GM21529 (cell line): ENCODE measurements at regions not wholly inside any gene's neighbourhood (a gene's known extent, or its start where the extent isn't known, plus 50 kb on each side); places are given as distances from the start of the nearest gene placed in this dataset.

Source experiments
- ATAC-seq: cut with Tn5 transposase; IDR thresholded peaks from one replicate; pipeline ENCODE4 v1.9.1; 2021; ENCODE audit not compliant: unreplicated experiment

DNA sequence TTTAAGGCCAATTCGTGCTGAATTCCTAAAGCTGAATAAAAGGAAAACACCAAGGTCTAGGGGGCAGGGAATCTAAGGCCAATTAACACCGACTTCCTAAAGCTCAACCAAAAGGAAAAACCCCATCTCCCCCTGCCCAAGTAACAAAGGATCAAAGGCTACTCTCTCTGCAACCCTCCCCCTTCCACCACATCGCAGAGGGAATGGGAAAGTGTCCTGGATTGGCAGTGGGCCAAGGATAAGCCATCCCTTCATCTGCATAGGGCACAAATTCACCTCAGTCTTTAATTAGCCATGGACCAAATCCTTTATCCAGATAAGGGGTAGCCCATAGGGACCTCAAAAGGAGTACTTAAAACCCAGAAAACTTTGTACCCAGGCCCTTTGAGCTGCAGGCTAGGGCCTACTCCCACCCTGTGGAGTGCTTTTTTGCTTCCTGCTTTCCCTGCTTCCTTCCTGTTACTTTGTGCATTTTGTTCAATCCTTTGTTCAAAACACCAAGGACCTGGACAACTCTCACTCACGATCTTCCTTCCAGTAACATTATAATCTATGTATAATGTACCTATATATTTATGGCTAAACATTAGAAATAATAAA is 2119.8 kb upstream of the CELF4 start:
- ATAC-seq = no peak

DNA sequence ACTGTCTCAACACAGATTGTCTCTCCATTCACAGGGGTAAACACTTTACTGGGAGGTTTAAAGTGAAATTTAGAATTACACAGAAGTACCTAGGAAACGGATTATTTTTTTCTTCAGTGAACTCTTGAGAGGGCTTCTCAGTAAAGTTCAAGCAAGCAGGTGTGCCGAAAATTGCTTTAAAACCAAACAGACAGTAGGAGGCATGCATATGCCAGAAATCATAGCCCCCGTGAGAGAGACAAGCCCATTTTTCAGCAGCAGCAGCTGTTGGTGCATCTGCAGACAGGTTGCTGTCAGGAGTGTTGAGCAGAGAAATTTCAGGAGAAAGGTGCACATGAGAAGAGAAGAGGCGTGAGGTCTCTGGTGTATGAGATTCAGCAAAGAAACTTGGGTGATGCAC is 2115.5 kb upstream of the CELF4 start:
- ATAC-seq = no peak

DNA sequence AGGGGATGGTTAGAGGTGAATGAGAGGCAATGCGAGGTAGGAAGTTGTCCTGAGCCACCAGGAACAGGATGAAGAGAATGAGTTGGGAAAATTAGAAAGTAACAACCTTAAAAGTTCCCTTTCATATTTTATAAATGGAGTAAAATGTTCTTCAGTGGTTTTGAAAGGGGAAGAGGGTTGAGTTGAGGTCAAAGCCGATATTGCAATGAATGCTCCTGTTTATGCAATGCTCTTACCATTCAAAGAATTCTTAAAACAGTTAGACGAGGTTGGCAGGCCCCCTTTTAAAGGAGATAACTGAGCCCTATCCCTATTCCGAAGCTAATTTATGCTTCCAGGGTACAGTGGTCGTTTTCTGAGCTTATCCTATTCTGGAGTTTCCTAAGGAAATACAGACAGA is 2110.3 kb upstream of the CELF4 start:
- ATAC-seq = no peak

DNA sequence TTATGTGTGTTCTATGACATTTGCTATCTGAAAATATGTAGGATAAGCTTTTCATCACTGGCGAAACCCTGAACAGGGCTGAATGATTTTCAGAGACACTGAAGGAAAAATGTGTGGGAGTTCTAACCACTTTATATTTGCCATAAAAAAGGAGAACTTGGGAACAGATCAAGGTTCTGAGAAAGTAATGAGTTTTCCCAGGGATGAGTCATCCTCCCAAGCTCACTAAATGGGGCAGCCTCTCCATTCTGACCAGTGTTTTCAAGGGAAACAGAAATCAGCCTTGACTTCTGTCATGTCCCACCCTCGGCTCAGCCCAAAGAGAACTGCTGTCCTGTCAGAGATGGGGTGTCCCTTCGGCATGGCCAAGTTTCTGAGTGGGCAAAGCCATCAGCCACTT is 2109.8 kb upstream of the CELF4 start:
- no peak for ATAC-seq

DNA sequence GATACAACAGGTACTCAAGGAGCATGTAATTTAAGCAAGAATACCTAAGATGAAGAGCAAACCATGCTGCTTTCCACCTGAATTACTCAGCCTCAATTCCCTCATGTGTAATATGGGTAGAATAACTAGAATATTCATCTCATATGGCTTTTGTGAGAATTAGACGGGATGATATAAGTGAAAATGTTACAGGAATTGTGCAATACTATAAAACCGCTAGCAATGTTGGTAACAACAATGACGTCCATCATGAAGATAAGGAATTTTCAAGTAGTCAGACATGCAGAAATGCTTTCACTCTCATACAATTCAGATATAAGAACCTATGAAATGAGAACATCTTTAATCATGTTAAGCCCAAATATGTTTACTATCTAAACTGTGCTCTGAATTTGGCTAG is 2106.6 kb upstream of the CELF4 start:
- no peak for ATAC-seq

DNA sequence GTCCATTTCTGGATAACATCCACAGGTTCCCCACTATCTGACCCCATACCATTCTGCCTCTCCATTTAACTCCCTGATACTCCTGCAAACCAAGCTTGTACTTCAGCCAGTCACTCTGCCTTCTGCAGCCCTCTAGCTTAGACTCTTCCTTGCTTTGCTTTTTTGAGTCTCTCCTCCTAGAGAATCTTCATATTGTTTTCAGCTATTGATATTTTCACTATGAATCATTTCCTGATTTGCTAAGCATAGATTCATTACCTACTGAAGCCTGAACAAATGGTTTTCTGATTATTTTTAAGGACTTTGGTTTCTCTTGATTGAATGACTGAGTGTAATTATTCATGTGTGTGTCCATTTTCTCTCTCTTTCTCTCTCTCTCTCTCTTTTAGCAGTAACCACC is 2102.3 kb upstream of the CELF4 start:
- no peak for ATAC-seq

DNA sequence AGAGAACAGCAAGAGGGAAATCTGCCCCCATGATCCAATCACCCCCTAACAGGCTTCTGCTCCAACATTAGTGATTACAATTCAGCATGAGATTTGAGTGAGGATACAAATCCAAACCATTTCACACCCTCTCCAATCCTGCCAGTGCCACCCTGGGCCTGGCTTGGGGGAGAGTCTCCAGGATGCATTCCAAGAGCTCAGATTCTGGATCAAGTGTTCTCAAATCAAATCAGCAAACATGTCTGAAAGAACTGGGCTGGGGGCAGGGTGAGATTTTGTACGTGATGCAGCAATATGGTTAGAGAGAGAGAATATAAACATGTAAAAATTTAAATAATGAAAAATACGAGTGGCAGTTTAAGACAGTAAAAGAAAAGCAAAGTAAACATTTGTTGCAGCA is 2100.9 kb upstream of the CELF4 start:
- ATAC-seq = no peak

DNA sequence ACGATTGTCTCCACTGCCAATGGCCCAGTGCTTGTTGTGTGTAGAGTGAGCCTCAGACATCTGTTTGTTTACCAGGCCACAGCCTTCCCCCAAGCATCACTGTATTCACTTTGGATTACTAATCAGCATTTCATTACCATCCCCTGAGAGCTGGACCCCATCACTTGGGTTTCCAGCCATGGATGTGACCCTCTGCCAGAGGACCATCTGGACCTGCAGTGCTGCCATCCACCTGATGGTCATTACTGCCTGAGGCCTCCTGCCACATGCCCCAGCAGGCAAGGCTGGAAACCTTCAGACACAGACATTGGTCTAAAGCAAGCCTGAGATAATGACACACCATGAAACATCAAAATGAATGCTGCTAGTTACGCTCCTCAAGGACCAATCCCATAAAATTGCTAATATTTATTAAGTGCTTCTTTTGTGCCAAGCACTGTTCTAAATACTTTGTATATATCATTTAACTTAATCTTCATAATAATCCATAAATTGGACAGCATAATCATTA is 2096.3 kb upstream of the CELF4 start:
- no peak for ATAC-seq

DNA sequence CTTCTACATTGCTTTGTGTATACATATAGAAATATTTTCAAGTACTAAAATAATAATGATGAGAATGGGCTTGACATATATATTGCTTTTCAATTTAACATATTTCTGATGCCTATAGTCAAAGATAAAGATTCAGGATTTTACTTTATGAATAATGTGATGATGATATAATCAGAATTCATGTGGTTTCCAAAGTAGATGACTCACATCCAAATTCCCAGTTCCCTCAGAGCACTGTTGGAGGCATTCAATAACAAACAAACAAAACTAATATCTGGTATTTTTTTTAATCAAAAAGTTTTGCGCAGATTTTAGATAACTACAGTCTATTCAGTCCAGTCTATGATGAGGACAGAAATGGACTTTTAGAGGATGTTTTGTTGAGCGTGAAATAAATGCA is 2094.5 kb upstream of the CELF4 start:
- no peak for ATAC-seq

DNA sequence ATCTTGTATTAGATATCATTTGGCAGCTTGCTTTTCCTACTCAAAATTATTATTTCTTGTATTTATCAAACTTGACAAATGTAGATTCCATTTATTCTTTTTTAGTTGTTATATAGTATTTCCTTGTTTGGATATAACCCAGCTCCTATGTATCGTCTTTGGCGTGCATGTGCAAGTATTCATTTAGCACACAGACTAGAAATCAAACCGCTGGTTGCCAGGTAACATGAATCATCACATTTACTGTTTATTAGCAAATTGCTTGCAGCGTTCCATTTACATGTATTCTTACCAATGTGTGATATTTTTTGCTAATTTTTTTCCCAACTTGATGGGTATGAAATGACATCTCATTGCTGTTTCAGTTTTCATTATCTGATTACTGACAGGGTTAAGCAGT is 2089.7 kb upstream of the CELF4 start:
- ATAC-seq = no peak

DNA sequence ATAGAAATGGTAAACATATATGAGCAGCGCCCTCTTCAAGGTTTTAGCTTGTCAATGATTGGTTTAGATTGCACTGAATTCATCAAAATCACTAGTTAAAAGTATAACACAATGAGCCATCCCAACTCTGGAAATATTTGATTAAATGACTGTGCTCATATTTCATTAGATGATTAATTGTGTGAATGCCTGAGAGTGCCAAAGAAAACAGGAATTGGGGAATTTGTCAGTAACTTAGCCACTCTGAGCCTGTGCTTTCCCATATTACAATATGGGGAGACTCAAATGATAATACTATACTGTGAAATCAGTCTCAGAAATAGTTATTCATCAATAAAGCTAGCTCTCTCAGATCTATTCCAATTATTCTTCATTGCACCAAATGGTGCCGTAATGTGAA is 2087.6 kb upstream of the CELF4 start:
- no peak for ATAC-seq

DNA sequence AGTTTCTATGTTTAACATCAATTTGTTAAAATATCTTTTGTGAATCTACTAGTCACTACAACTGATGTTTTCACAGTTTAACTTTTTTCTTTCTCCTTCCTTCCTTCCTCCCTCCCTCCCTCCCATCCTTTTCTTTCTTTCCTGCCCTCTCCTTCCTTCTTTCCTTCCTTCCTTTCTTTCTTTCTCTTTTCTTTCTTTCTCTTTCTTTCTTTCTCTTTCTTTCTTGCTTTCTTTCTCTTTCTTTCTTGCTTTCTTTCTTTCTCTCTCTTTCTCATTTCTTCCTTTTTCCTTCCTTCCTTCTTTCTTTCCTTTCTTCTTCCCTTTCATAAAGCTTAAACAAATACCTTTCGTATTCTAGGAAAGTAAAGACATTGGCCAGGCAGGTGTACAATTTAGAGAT is 2083.0 kb upstream of the CELF4 start:
- no peak for ATAC-seq

DNA sequence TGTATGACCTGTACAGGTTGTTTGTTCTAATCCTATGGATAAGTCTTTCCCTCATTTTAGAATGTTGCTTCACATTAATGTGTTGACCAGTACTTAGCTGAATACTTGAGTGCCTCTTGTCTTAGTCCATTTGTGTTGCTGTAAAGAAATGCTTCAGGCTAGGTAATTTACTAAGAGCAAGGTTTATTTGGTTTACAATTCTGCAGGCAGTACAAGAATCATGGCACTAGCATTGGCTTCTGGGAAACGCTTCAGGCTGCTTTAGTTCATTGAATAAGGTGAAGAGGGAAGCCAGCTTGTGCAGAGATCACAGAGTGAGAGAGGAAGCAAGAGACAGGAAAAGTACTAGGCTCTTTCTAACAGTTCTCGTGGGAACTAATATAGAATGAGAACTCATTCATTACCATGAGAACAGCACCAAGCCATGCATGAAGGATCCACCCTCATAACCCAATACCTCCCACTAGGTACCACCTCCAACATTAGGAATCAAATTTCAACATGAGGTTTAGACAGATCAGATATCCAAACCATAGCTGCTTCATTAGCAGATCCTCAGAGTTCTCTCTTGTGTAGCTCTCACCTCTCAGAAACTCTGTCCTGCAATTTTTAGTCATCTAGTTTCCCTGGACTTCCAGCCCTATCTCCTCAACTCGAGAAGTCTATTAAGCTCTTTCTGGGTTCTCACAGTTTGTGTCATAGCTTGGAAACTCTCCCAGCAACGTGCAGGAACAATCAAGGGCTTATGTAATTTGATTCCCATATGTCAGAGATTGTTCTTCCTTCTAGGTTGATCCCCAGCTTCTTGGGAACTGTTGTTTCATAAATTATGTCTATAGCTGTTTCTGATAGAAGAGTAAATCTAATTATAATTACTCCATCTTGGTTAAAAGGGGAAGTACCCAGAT is 2082.3 kb upstream of the CELF4 start:
- ATAC-seq = no peak

DNA sequence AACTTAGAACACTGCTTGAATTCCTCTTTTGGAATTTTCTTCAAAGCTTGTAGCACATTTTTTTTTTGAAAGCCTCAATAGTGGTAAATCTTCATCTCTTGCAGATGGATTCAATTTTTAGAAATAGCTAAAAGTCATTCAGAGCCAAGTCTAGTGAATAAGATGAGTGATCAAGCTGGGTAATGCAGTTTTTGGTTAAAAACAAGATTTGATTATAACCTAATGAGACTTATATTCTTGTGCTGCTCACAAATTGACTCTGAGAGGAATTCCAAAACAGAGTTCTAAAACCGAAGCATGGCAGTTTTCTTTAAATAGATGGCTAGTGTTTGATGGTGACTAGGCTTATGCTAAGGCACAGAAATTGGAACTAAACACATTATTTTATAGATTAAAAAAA is 2072.6 kb upstream of the CELF4 start:
- no peak for ATAC-seq

DNA sequence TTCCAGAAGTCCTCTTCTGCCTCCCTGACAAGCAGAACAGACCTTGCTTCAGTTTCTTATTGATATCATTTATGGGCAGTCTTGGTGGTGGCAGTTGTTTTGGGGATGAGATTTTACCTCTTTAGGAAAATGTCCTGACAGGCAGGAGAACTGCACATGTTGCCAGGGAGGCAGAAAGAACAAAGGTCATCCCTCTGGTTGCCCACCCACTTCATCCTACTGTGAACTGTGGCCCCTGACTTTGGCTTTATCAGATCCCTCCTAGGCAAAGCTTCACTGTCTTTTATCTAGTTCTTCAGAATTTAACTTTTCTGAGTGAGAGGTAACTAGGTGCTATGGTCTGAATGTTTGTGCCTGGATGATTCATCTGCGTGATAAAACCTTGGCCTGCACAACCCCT is 2071.3 kb upstream of the CELF4 start:
- ATAC-seq = no peak

DNA sequence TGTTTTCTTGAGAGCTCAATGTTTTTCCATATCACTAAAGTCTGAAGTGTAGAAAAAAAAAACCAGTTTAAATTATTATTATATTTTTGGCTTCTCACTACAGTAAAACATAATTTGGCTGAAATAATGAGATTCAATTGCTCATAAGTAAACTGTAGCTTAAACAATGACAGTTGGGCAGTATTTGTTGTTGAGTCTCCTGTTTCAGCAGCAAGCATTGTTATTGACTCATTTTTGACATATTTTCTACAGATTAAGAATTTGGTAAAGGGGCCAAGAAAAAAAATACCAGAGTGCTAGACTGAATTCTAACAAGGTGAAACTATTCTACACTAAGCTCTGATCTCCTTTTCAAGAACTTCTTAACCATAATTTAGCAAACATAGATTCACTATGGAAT is 2070.4 kb upstream of the CELF4 start:
- no peak for ATAC-seq

DNA sequence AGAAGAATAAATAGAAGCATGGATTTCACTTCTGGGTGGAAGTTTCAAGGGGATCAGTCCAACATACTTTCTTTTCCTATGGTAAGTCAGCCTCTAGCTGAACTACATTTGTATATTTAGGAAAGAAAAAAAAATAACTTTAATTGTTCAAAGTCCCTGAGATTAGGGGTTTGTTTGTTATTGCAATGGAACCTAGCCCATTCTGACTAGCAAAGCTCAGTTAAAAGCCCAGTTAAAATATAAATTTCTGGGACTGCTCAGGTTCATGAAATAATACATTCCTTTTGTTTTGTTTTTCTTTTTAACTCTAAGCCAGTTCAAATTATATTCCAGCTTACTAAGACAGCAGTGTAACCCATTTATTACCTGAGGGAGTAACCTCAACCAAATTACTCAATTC is 2069.6 kb upstream of the CELF4 start:
- no peak for ATAC-seq

DNA sequence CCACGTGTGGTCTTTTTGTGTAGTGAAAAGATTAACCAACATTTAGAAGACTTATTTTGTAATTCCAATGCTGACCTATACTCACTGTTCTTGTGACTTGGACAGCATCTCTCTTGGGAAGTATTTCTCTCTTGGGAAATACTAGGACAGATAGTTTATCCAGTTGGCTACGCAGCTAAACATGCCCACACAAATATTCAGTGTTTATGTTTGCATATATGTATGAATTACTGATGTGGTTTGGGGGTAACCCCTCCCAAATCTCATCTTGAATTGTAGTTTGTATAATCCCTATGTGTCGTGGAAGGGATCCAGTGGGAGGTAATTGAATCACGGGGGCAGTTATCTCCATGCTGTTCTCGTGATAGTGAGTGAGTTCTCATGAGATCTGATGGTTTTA is 2062.3 kb upstream of the CELF4 start:
- no peak for ATAC-seq

DNA sequence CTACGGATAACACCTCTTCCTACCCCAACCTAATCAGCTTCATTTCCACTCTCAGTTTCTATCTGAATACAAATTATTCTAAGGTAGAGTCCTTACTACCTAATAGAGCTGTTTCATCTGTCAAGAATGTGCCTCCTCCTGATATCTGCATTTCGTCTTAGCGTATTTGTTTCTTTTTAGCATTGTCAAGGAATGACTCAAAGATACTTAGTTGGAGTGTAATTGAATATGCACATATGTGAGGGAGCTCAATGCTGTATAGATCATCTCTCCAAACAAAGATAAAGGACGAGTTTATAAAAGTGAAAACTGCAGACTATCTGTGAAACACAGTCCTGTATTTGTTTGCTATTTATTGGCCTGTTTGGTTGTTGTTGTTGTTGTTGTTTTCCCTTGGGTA is 2059.4 kb upstream of the CELF4 start:
- ATAC-seq = no peak

DNA sequence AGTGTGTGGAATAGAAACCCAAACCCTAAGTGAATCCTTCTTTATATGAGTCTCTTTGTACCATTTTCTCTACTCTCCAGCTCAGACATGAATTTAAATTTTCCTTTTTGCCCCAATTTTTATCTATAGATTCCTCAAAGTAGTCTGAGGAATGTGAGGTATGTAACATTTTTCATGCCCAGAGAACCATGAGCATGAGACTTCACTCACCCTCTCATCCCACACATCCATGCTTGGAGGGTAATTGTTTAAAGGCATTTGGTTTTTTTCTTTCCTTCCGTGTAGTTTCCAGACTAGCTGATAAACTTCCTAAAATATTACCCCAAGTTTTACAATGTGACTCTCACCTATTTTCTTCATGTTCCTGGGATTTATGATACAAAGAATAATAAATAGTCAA is 2056.8 kb upstream of the CELF4 start:
- ATAC-seq = no peak

DNA sequence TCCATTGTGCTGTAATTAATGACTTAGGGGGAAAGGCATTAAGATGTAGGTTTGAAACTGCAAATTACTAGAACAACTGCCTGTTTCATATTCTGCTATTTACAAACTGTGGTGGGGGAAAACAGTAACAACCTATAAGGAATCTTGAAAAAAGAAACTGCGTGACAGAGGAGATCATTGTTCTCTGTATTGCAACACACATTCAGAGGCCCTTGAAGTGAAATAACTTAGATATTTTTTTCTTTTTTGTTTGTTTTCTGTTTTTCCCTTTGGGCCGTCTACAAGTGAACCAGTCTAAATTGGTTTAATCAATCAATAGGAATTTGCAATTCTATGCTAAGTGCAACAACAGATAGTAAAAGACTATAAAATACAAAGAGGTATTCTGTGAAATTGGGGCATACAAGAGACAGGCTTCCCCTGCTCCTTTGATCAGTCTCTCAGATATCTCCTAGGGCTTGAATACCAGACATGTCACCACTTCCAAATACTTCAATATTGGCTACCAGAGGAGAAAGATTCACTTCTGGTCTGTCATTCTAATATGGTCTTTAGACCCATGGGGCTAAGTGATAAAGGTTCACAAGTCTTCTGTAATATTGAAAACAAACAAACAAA is 2055.1 kb upstream of the CELF4 start:
- no peak for ATAC-seq
